NCI-H524 treated with DMSO at 0.1 percent for 48 hours (cell line): ENCODE measurements at regions not wholly inside any gene's neighbourhood (a gene's known extent, or its start where the extent isn't known, plus 50 kb on each side); places are given as distances from the start of the nearest gene placed in this dataset.

Source experiments
- DNase-seq: peaks from one replicate; lab custom pipeline; 2025; lab: John Stamatoyannopoulos, UW

GRCh38 chr3:76972624-76973296 is 67.1 kb upstream of the ROBO2 start:
- no peak for DNase-seq

DNA sequence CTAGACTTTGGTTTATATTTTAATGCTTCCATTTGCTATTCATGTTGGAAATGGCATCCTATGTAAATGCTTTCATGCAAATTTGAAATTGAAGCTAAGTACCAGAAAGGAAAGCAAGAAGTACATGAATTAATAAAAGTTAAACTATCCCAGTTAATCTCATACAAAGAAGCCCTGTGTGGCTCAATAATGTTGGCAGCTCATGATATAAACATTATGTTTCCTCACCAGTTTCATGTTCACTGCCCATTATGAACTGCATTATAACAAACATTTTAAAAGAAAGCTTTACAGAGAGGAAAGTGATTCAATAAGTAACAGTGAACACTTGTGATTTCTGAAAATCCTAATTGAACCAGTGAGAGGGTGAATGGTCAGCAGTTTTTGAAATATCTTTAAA is 62.9 kb upstream of the ROBO2 start:
- no peak for DNase-seq

DNA sequence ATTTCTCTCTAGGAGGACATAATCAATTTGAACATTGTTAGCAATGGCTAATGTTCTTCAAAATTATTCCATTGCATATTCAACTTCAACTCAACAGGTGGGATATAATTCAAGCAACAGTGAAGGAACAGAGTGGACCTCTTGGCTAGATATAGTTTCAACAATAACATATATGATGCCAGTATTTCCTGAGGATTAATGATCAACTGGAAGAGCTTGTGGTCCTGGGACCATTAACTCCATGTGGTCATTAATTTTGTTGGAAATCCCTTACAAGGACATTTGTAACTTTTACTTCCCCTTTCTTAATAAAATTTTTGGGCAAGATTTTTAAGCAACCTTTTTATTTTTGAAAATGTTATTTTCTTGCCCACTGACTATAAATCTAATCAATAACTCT is 54.3 kb upstream of the ROBO2 start:
- DNase-seq, result no peak

GRCh38 chr3:76986876-76987474 is 52.9 kb upstream of the ROBO2 start:
- no peak for DNase-seq
